Ishikawa (cell line): ENCODE measurements at regions not wholly inside any gene's neighbourhood (a gene's known extent, or its start where the extent isn't known, plus 50 kb on each side); places are given as distances from the start of the nearest gene placed in this dataset.

Source experiments
- CEBPB ChIP-seq: IDR thresholded peaks from 2 replicates; pipeline ENCODE4 v1.6.1; 2012
- EGR1 ChIP-seq: IDR thresholded peaks from 2 replicates; pipeline ENCODE4 v1.6.1; 2012
- EP300 ChIP-seq: IDR thresholded peaks from 2 replicates; pipeline ENCODE4 v1.6.1; 2012; ENCODE audit warnings: borderline replicate concordance
- FOXM1 ChIP-seq: IDR thresholded peaks from 2 replicates; pipeline ENCODE4 v1.6.1; 2012; ENCODE audit warnings: low read depth, borderline replicate concordance
- MAX ChIP-seq: IDR thresholded peaks from 2 replicates; pipeline ENCODE4 v1.6.1; 2012
- NFIC ChIP-seq: IDR thresholded peaks from 2 replicates; pipeline ENCODE4 v1.6.1; 2012
- RAD21 ChIP-seq: IDR thresholded peaks from 2 replicates; pipeline ENCODE4 v1.6.1; 2012; ENCODE audit warnings: low read depth
- REST ChIP-seq: IDR thresholded peaks from 2 replicates; pipeline ENCODE4 v1.6.1; 2012; ENCODE audit warnings: low read depth, mild to moderate bottlenecking
- TAF1 ChIP-seq: IDR thresholded peaks from 2 replicates; pipeline ENCODE4 v1.6.1; 2012; ENCODE audit warnings: low read depth, mild to moderate bottlenecking
- YY1 ChIP-seq: IDR thresholded peaks from 2 replicates; pipeline ENCODE4 v1.6.1; 2012; ENCODE audit warnings: low read depth

- no peak for TF ChIP-seq YY1
- TF ChIP-seq NFIC = no peak
- no peak for TF ChIP-seq EP300
- no peak for TF ChIP-seq CEBPB
- no peak for TF ChIP-seq MAX
- TF ChIP-seq TAF1 = no peak
- no peak for TF ChIP-seq EGR1
- no peak for TF ChIP-seq RAD21
- TF ChIP-seq FOXM1 = no peak
- no peak for TF ChIP-seq REST
These were observed 763.5 kb downstream of the EDEM1 start for GRCh38 chr3:5951026-5951425.
